OCI-M2 (cell line): ENCODE measurements at regions not wholly inside any gene's neighbourhood (a gene's known extent, or its start where the extent isn't known, plus 50 kb on each side); places are given as distances from the start of the nearest gene placed in this dataset.
"Not testable (repeated sequence)": the region's sequence is repeated elsewhere in the genome, so short reads cannot be mapped to it uniquely, and the experiment has no call there.

Source experiments
- DNase-seq: peaks from one replicate; lab custom pipeline; 2025; ENCODE audit not compliant: unreplicated experiment; lab: John Stamatoyannopoulos, UW

- no peak for DNase-seq
Measured at GRCh38 chr6:27156874-27157458, 90.5 kb upstream of the PRSS16 start.

- DNase-seq = peak; percentile 87
Measured at GRCh38 chr6:27157459-27158315, 89.8 kb upstream of the PRSS16 start.

- no peak for DNase-seq
Measured at GRCh38 chr6:27158316-27158643, 89.2 kb upstream of the PRSS16 start.

- no peak for DNase-seq
Measured at GRCh38 chr6:27159725-27160124, 87.8 kb upstream of the PRSS16 start.

DNA sequence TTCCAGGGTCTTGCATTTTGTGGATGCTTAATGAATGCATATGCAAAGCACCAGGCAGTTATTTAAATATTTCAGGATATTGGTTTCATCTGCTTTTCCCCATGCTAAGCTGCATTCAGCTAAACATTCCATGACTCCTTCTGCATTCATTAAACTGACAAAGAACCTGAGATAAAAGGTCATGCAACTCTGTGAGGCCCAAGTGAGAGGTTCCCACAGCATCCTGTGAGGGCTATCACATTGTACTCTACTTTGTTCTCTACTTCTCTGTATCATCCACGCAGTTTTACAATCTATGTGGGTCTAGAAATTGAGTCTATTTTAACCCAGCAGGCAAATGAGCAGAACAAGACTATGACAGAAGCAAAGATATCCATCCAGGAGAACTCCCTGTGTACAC lies 86.4 kb upstream of the PRSS16 start:
- DNase-seq = no peak

DNA sequence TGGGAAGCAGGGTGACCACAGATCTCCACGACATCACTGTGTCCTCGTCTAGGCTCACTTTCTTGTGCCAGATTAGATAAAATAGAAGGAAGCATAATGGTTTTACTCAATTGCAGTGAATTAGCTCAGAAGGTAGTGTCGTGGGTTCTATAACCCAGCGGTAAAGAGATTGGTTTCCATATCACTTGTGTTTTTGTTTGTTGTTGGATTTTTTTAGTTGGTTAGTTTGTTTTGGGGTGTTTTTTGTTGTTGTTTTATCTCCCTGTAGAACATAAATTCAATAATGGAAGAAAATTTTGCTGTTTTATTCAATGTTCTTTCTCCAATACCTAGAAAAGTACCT lies 85.9 kb upstream of the PRSS16 start:
- no peak for DNase-seq

DNA sequence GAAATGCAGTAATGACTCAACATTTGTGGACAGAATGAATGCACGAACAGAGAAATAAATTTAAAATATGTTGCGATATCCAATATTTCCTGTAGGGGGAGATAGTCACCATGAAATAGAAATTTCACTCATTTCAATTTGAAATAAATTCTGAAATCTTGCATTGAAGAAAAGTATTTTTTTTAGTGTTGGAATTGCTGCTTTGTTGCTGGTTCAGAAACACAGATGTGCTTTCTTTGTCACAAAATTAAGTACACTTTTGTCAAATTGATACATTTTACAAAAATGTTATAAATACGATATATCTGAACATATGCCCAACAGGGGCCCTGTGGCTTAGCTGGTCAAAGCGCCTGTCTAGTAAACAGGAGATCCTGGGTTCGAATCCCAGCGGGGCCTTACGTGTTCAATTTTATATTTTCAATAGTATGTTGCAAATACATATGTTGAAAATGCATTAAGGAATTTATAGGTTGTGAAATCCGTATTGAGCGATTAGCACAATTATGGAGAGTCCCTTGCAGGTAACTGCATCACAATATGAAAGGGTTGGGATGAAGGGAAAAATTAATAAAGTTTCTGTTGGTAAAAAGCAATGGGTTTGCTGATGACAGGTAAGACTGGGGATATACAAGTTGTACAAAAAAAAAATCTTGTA lies 85.4 kb upstream of the PRSS16 start:
- peak; percentile 94 for DNase-seq

DNA sequence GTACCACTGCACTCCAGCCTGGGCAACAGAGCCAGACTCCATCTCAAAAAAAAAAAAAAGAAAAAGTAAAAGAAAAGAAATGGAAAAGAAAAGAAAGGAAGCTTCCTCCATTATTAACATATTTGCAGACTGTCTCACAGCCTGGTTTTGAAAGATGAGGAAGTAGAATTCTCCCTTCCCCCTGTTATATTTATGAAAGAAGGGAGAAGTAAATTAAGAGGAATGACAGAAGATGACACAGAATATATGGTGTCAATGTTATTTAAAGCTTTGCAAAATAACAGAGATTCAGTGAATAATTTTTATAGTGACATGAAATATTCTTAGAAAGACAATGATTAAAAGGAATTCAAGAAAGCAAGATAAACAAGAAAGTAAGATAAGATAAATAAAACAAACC lies 83.7 kb upstream of the PRSS16 start:
- DNase-seq = no peak

DNA sequence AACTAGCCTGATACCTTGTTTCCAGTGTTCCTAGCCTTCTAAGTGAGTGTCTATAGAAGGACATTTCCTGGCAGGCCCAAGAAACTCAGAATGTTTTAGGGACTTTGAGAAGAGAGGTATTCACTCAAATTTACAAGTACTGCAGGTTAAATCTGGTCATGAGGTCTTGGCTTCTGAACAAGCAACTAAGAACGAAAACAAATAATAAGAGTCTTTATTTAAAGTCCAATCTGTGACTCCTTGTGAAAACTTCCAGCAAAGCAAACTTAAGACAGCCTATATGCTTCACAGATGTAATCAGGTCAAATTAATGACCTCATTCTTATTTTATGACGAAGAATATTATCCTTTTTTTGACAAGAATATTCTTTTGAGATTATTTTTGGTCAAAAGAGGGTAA lies 79.4 kb upstream of the PRSS16 start:
- no peak for DNase-seq

GRCh38 chr6:27168586-27169443 lies 78.7 kb upstream of the PRSS16 start:
- no peak for DNase-seq

GRCh38 chr6:27172524-27173231 lies 74.8 kb upstream of the PRSS16 start:
- not testable (repeated sequence) for DNase-seq

- not testable (repeated sequence) for DNase-seq
Measured at GRCh38 chr6:27173232-27173601, 74.3 kb upstream of the PRSS16 start.

DNA sequence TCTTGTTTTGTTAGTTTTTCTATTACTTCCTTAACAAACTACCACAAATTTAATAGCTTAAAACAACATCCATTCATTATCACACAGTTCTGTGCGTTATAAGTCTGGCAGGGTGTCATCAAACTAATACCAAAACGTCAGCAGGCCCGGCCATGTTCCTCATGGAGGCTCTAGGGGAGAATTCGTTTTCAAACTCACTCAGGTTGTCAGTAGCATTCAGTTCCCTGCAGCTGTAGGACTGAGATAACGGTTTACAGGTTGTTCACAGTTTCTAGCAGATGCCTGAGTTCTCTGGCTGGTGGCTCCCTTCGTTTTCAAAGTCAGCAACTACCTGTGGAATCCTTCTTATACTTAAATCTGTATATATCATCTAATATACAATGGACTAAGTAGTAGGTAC lies 72.5 kb upstream of the PRSS16 start:
- DNase-seq = no peak

DNA sequence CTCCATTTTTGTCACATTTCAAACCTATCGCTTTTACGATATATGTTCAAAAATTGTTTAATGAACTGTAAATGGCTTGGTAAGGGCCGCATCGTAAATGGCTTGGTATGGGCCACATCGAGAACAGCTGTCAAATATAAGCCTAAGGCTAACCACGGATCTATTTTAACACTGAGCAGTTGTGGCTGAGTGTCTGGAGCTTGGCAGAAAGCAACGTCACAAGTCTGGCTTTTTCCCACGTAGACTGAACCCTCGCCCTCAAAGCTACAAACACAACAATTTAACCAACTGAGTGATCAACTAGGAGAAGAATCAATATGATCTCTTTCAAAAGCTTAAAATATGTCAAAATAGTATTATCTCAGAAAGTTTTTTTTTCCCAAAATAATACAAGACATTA lies 71.4 kb upstream of the PRSS16 start:
- DNase-seq = no peak

- DNase-seq = no peak
Measured at GRCh38 chr6:27176523-27177484, 70.7 kb upstream of the PRSS16 start.

DNA sequence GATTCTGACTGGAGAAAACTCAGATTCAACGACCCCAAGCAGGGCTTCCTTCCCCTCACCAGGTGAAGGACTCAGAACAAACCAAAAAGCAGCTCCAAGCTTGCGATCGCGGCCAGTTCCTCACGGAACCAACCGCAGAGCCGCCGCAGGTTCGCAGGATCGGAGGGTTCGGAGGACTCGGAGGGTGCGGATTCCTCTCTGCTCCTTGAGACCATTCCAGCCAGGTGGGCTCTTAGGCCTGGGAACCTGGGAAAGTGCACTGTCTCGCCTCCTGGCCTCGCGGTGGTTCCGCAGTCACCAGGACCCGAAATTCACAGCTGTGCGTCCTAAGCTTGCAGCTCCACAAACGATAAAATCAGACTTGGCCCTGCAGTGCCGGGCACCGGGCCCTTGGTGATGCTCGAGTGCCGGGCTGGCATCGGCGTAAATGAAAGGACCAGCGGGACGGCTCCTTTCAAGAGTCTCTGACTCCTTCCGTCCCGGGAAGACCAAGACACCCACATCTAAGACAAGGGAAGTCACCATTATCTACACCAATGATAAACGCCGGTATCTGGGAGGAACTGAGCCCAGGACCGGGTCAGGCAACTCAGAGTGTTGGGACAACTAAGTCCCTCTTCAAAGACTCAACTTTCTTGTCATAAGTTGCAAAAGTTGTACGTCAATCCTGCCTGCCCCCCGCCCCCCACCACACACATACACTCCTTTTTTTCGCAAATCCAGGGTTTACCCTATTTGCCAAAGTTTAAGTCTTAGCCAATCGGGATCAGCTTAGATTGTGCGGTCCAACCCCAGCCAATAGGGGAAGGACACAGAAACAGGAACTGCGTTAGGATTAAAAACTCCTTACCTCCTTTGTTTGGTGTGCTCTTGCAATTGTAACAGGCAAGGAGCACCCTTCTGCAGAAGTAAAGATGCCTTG lies 69.8 kb upstream of the PRSS16 start:
- peak; percentile 52 for DNase-seq

- no peak for DNase-seq
Measured at GRCh38 chr6:27178407-27178730, 69.1 kb upstream of the PRSS16 start.

DNA sequence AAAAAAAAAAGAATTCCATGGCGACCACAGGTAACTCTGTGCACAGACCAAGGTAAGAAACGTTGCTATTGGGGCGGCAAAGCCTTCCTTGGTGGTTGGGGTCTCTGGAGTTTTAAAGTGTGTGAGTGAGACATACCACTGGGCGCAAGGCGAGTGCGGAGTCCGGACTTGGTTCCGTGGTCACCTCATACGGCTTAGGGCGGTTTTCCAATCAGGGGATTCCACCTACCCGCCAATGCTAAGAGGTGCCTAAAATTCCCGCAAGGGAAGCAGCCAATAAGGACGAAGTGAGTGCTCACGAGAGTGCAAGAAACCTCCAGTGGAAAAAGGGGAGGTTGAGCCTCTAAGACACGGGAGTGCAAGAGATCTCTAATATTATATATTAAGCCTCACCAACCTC lies 68.6 kb upstream of the PRSS16 start:
- DNase-seq = no peak
